ENCODE measurements at regions not wholly inside any gene's neighbourhood (a gene's known extent, or its start where the extent isn't known, plus 50 kb on each side); places are given as distances from the start of the nearest gene placed in this dataset.

- TF ChIP-seq CTCF (IDR thresholded peaks at IDR 0.05; ENCODE audit: control extremely low read depth in 1 of 3, insufficient read depth in 1 of 3, low read depth in 1 of 3, low read length in 3 of 3) = no peak
- no peak for TF ChIP-seq HDAC6 (IDR thresholded peaks at IDR 0.05; ENCODE audit: low read depth, low read length)
- no peak for TF ChIP-seq FOSL1 (IDR thresholded peaks at IDR 0.05; ENCODE audit: insufficient read depth, low read depth, low read length)
These were observed 94.6 kb downstream of the BANF2 start for GRCh38 chr20:17794400-17794799.

All from H1 (cell line).